WTC11 (cell line): ENCODE measurements at regions not wholly inside any gene's neighbourhood (a gene's known extent, or its start where the extent isn't known, plus 50 kb on each side); places are given as distances from the start of the nearest gene placed in this dataset.

Experiments used
- CBFB ChIP-seq: sonication (generic); formaldehyde crosslinking; IDR thresholded peaks from 2 replicates; pipeline ENCODE4 v1.8.1; 2022; ENCODE audit warnings: mild to moderate bottlenecking, low read depth, missing genetic modification reagents
- FOXK1 ChIP-seq: sonication (generic); formaldehyde crosslinking; IDR thresholded peaks from 2 replicates; pipeline ENCODE4 v1.8.0; 2022; ENCODE audit warnings: mild to moderate bottlenecking, moderate library complexity, missing genetic modification reagents
- KAT7 ChIP-seq: sonication (generic); formaldehyde crosslinking; IDR thresholded peaks from 2 replicates; pipeline ENCODE4 v1.8.1; 2023; ENCODE audit warnings: missing genetic modification reagents, mild to moderate bottlenecking, borderline replicate concordance
- NFATC4 ChIP-seq: fragments of 250-450 bp; sonication (Bioruptor Pico); IDR thresholded peaks from 2 replicates; pipeline ENCODE4 v1.9.0; 2021; ENCODE audit warnings: mild to moderate bottlenecking
- NR1H2 ChIP-seq: sonication (generic); formaldehyde crosslinking; IDR thresholded peaks from 2 replicates; pipeline ENCODE4 v1.9.0; 2021; ENCODE audit warnings: mild to moderate bottlenecking, moderate library complexity, missing genetic modification reagents
- ZNF317 ChIP-seq: sonication (generic); formaldehyde crosslinking; IDR thresholded peaks from 2 replicates; pipeline ENCODE4 v1.8.1; 2023; ENCODE audit warnings: low read depth, mild to moderate bottlenecking, moderate library complexity, missing genetic modification reagents, borderline replicate concordance
- TF ChIP-seq, protein P1 (sequence below): sonication (generic); formaldehyde crosslinking; IDR thresholded peaks from 2 replicates; pipeline ENCODE4 v1.8.1; 2022; ENCODE audit warnings: missing genetic modification reagents, borderline replicate concordance
- TF ChIP-seq, protein P2 (sequence below): fragments of 200-600 bp; IDR thresholded peaks from 2 replicates; pipeline ENCODE4 v1.8.0; 2022; ENCODE audit warnings: antibody characterized with exemption

DNA sequence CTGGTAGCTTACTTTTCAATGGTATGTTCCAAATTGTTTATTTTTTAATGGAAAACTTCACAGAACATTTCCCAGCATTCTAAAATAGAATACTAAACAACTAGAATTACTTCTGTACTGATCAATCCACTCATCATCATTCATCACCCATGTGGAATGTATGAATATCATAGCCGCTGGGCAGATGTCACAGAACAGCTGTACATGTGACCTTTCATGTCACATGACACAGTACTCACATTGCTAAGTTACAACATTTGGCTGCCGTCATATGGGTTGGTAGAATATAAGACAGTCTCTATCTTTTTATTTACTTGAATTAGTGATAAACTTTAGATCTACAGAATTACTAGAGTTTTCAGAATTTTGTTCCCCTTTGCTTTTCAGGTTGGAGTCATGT lies 387.6 kb downstream of the ZEB2 start:
- no peak for TF ChIP-seq ZNF317
- TF ChIP-seq, protein P1, sequence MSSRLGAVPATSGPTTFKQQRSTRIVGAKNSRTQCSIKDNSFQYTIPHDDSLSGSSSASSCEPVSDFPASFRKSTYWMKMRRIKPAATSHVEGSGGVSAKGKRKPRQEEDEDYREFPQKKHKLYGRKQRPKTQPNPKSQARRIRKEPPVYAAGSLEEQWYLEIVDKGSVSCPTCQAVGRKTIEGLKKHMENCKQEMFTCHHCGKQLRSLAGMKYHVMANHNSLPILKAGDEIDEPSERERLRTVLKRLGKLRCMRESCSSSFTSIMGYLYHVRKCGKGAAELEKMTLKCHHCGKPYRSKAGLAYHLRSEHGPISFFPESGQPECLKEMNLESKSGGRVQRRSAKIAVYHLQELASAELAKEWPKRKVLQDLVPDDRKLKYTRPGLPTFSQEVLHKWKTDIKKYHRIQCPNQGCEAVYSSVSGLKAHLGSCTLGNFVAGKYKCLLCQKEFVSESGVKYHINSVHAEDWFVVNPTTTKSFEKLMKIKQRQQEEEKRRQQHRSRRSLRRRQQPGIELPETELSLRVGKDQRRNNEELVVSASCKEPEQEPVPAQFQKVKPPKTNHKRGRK (CRISPR knock-in tag): no peak
- TF ChIP-seq, protein P2, sequence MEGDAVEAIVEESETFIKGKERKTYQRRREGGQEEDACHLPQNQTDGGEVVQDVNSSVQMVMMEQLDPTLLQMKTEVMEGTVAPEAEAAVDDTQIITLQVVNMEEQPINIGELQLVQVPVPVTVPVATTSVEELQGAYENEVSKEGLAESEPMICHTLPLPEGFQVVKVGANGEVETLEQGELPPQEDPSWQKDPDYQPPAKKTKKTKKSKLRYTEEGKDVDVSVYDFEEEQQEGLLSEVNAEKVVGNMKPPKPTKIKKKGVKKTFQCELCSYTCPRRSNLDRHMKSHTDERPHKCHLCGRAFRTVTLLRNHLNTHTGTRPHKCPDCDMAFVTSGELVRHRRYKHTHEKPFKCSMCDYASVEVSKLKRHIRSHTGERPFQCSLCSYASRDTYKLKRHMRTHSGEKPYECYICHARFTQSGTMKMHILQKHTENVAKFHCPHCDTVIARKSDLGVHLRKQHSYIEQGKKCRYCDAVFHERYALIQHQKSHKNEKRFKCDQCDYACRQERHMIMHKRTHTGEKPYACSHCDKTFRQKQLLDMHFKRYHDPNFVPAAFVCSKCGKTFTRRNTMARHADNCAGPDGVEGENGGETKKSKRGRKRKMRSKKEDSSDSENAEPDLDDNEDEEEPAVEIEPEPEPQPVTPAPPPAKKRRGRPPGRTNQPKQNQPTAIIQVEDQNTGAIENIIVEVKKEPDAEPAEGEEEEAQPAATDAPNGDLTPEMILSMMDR: no peak
- no peak for TF ChIP-seq KAT7 (CRISPR knock-in tag)
- no peak for TF ChIP-seq NR1H2
- no peak for TF ChIP-seq CBFB (CRISPR knock-in tag)
- TF ChIP-seq FOXK1: no peak
- TF ChIP-seq NFATC4: no peak
